ENCODE measurements at regions not wholly inside any gene's neighbourhood (a gene's known extent, or its start where the extent isn't known, plus 50 kb on each side); places are given as distances from the start of the nearest gene placed in this dataset.

DNA sequence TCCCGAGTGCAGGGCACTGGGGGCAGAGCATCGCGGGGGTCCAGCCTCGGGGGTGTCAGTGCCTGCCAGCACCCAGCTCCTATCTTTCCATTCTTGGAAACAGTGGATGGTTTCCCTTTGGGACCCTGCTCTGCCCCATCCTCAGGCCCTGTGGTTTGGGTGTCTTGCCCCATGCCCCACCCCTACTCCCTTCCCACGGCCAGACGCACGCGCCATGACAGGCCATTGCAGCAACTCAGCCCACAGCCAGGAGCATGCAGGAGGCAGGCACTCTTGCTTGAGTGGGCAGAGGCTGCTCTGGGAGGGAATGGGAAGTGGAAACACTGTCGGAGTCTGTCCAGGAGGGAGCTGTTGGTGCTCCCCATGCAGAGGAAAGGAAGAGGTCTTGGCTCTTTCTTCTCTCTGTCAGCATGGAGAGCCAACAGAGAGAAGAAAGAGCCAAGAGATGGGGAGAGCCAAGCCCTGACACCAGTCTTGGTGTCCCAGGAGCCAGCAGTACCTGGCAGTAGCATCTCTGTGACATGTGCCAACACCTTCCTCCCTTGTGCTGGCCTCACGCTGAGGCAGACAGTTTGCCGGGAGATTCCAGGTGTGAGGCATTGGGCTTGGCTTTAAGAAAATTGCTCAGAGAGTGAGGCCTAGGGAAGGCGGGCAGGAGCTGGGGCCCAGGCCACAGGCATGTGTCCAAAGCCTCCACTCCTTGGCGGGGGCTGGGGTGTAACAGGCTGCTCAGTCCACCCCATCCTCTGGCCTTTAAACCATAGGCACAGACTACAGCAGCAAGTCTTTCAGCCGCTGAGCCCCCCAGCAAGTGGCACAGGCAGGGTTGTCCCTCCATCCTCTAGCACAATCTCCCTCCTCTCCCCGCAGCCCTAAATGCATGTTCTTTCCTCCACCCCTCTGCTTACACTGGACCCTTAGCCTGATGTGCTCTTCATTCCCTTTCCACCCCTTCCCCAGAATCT lies 86.7 kb upstream of the UQCRFS1 start:
- DNase-seq, result no peak
- H3K4me3 ChIP-seq (ENCODE audit: low read depth, low read length), result no peak overlapping the region
- TF ChIP-seq, protein P1, sequence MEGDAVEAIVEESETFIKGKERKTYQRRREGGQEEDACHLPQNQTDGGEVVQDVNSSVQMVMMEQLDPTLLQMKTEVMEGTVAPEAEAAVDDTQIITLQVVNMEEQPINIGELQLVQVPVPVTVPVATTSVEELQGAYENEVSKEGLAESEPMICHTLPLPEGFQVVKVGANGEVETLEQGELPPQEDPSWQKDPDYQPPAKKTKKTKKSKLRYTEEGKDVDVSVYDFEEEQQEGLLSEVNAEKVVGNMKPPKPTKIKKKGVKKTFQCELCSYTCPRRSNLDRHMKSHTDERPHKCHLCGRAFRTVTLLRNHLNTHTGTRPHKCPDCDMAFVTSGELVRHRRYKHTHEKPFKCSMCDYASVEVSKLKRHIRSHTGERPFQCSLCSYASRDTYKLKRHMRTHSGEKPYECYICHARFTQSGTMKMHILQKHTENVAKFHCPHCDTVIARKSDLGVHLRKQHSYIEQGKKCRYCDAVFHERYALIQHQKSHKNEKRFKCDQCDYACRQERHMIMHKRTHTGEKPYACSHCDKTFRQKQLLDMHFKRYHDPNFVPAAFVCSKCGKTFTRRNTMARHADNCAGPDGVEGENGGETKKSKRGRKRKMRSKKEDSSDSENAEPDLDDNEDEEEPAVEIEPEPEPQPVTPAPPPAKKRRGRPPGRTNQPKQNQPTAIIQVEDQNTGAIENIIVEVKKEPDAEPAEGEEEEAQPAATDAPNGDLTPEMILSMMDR (IDR thresholded peaks at IDR 0.05; ENCODE audit: low read depth, low read length, missing control alignments), result no peak
- H3K27ac ChIP-seq, result no peak overlapping the region
- no peaks in the 10 kb centered on the region for H3K27me3 ChIP-seq (replicated peaks)
- H3K36me3 ChIP-seq (replicated peaks), result no peaks in the 10 kb centered on the region
- in situ Hi-C loops (cut with HindIII; ENCODE audit: low pct_ligation_motif_present, low sequenced_read_pairs), result no loop called here

DNA sequence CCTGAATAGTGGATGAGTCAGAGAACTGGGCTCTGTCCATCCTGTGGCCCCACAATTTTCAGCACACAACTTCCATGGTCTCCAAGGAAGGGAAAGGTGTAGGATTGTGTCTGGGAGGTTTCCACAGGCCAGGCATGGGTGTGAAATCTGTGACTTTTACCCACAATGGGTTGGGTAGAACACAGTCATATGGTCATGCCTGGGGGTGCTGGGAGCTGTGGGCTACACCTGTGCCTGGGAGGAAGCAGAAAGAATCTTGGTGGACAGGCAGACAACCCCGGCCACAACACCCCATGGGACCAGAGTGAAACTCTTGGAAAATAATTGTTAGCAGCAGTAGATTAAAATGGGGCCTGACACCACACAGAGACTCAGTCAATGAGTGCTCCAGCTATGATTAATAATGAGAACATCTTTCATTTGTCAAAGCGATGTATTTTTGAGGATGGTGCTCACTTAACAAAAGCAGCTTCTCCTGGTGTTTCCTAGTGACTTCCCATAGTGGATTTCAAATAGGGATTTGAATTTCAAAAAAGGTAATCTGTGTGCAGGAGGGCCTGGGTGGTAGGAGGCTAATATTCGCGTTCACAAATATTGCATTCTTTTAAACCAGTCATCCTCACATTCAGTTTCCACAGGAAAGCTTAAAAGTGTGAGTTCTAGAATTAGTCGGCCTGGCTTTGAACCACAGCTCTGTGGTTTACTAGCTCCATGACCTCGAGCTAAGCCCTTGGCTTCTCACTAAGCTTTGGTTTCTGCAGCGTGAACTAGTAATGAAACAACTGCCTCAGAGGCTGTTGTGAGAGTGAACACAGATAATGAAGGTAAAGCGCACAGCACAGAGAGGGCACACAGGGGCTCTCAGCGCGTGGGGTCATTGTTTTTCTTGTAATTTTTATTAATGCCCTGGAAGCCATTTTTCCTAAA lies 89.3 kb upstream of the UQCRFS1 start:
- TF ChIP-seq, protein P1 (IDR thresholded peaks at IDR 0.05; ENCODE audit: low read depth, low read length, missing control alignments), result no peak
- Histone ChIP-seq H3K36me3 (replicated peaks) (no peaks in the 10 kb centered on the region), H3K27ac (no peak overlapping the region), H3K27me3 (replicated peaks) (no peaks in the 10 kb centered on the region), H3K4me3 (ENCODE audit: low read depth, low read length) (no peak overlapping the region)
- in situ Hi-C loops (cut with HindIII; ENCODE audit: low pct_ligation_motif_present, low sequenced_read_pairs), result no loop called here
- no peak for DNase-seq

DNA sequence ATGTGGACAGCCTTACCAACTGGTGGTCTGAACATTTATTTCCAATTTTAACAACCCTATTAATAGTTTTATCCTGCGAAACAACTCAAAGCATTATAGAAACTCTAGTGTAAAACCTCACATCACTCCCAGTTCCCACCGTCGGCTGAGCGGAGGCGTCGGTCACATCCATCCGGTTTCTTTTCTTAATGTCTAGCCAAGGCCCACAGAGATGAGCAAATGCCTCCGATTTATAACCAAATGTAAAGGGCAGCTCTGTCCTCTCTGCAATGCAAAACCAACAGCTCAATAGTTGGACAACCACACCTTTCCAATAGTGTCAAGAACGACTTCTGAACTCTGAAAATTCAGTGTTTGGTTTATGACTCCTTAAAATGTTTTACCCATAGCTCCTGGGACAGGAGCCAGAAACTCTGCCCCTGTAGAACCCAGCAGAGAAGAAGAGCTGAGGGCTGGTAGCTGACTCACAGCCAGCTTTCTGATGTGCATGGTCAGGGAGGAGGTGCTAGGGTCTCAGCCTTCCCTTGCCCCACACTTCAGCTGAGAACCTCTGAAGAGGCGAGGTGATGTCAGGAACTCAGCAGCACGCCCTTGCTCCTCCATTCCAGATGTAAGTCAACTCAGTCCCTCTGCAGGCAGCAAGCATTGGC lies 90.2 kb upstream of the UQCRFS1 start:
- Histone ChIP-seq H3K27ac (no peak overlapping the region), H3K4me3 (ENCODE audit: low read depth, low read length) (no peak overlapping the region), H3K27me3 (replicated peaks) (no peaks in the 10 kb centered on the region), H3K36me3 (replicated peaks) (no peaks in the 10 kb centered on the region)
- TF ChIP-seq, protein P1 (IDR thresholded peaks at IDR 0.05; ENCODE audit: low read depth, low read length, missing control alignments), result no peak
- in situ Hi-C loops (cut with HindIII; ENCODE audit: low pct_ligation_motif_present, low sequenced_read_pairs), result no loop called here
- no peak for DNase-seq

DNA sequence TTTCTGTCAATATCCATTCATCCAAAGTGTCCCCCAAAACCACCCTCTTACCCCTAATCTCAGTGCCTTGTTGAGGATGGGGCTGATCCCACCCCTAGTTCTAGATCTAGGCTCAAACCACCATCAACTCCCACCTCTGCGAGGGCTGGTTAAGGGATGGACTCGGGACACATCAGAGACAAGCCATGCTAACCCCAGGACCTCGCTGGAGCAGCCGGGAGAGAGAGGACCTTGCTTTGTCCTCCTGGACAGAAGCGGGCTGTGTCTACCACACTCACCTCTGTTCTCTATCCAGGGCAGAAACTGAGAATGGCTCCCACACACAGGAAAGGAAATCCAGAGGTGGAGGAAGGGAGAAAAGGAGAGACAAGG lies 90.8 kb upstream of the UQCRFS1 start:
- in situ Hi-C loops (cut with HindIII; ENCODE audit: low pct_ligation_motif_present, low sequenced_read_pairs), result no loop called here
- TF ChIP-seq, protein P1 (IDR thresholded peaks at IDR 0.05; ENCODE audit: low read depth, low read length, missing control alignments), result no peak
- H3K27ac ChIP-seq, result no peak overlapping the region
- no peaks in the 10 kb centered on the region for H3K27me3 ChIP-seq (replicated peaks)
- H3K36me3 ChIP-seq (replicated peaks), result no peaks in the 10 kb centered on the region
- no peak for DNase-seq
- H3K4me3 ChIP-seq (ENCODE audit: low read depth, low read length), result no peak overlapping the region

DNA sequence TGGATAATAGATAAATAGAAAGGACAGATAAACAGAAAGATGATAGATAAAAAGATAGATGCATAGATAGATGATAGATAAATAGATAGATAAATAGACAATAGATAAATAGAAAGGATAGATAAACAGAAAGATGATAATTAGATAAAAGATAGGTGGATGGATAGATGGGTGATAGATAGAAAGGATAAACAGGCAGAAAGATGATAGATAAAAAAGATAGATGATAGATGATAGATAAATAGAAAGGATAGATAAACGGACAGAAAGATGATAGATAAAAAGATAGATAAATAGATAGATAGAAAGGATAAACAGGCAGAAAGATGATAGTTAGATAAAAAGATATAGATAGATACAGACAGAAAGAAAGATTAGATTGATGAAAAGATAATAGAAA lies 92.3 kb upstream of the UQCRFS1 start:
- DNase-seq, result no peak
- Histone ChIP-seq H3K27ac (no peak overlapping the region), H3K27me3 (replicated peaks) (no peaks in the 10 kb centered on the region), H3K36me3 (replicated peaks) (no peaks in the 10 kb centered on the region), H3K4me3 (ENCODE audit: low read depth, low read length) (no peak overlapping the region)
- TF ChIP-seq, protein P1 (IDR thresholded peaks at IDR 0.05; ENCODE audit: low read depth, low read length, missing control alignments), result no peak
- in situ Hi-C loops (cut with HindIII; ENCODE audit: low pct_ligation_motif_present, low sequenced_read_pairs), result no loop called here

All from brain microvascular endothelial cell (primary cell).